ENCODE measurements at regions not wholly inside any gene's neighbourhood (a gene's known extent, or its start where the extent isn't known, plus 50 kb on each side); places are given as distances from the start of the nearest gene placed in this dataset.

- DNase-seq (ENCODE audit: low read depth), result no peak
These were observed 66.6 kb upstream of the TAF11L2 start for GRCh38 chr5:17431272-17432050.

GRCh38 chr5:17432569-17432968 lies 65.5 kb upstream of the TAF11L2 start:
- DNase-seq (ENCODE audit: low read depth), result no peak

GRCh38 chr5:17433406-17433805 lies 64.6 kb upstream of the TAF11L2 start:
- no peak for DNase-seq (ENCODE audit: low read depth)

- no peak for DNase-seq (ENCODE audit: low read depth)
These were observed 63.0 kb upstream of the TAF11L2 start for GRCh38 chr5:17434982-17435381.

DNA sequence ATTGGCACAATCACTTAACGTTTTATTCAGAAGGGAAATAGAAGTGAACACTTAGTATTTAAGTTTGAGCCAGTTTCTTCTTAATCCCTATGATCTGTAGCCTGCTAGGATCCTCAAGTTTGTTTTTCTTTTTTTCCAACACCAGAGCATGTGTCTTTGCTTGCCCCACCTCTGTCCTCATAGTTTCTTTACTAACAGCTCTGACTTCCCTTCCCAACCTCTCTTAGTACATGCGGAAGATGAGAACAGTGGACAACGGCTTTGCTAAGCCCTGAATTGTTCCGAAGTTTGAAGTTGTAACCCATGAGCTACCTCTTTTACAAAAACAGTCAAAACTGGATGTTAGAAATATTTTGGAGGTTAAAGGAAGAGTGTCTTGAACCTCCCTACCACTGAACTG lies 61.7 kb upstream of the TAF11L2 start:
- no peak for DNase-seq (ENCODE audit: low read depth)

GRCh38 chr5:17436761-17437221 lies 61.2 kb upstream of the TAF11L2 start:
- DNase-seq (ENCODE audit: low read depth), result no peak

GRCh38 chr5:17438027-17438426 lies 60.0 kb upstream of the TAF11L2 start:
- no peak for DNase-seq (ENCODE audit: low read depth)

DNA sequence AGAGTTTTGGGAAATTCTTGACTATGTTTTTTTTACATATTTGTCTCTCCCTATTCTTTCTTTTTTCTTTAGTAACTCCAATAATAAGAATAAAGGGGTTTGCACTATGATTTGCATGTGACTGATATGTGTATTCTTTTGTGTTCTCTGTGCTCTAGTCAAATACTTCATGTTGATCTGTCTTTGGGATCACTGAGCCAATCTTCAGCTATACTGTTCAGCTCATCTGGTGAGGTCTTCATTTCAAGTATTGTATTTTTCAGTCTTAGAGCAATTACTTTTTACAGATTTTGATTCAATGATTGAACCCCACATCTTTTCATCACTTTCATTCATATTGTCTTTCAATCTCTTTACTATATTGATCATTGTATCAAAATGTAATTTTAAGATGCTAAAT lies 58.1 kb upstream of the TAF11L2 start:
- no peak for DNase-seq (ENCODE audit: low read depth)

- DNase-seq (ENCODE audit: low read depth), result no peak
These were observed 57.3 kb upstream of the TAF11L2 start for GRCh38 chr5:17440766-17441165.

DNA sequence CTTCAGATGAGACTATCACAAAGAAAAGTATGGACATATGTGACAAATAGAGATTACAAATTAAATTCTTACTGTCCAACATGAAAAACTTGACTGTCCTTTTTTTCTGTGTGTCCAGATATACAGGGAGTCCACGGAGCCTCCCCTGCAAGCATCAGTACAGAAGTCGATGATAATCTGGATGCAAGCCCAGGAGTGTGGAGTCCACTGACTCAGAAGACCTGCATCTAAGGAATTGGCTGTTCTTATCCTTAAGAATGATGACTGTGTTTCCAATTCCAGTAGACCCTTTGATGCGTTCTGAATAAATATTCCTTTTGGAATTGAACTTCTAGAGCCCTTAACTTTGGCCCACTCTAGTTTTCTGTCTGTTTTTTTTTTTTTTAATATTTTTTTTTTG lies 56.7 kb upstream of the TAF11L2 start:
- DNase-seq (ENCODE audit: low read depth), result peak; percentile 71

- DNase-seq (ENCODE audit: low read depth), result no peak
These were observed 54.5 kb upstream of the TAF11L2 start for GRCh38 chr5:17443333-17444130.

DNA sequence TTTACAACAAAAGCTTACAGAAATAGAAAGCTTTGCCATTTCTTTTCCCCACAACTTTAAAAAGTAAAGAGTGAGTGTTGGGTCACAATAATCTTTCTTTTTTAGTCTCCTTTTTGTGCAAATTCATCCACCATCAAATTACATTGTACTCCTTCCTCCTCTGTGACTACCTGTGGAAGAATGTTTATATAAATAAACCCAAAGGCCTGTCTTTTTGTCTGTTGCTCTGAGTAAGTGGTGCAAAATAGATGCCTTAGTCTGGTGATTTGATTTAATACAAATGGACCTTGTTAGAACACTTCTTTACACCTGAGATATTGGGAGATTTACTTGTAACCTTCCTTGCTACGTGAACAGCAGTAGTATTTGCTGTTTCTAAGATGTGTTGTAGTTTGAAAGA lies 53.5 kb upstream of the TAF11L2 start:
- DNase-seq (ENCODE audit: low read depth), result no peak

- DNase-seq (ENCODE audit: low read depth), result no peak
These were observed 52.8 kb upstream of the TAF11L2 start for GRCh38 chr5:17445185-17445584.

Measured in HS-5 (cell line).